ENCODE measurements at regions not wholly inside any gene's neighbourhood (a gene's known extent, or its start where the extent isn't known, plus 50 kb on each side); places are given as distances from the start of the nearest gene placed in this dataset.

DNA sequence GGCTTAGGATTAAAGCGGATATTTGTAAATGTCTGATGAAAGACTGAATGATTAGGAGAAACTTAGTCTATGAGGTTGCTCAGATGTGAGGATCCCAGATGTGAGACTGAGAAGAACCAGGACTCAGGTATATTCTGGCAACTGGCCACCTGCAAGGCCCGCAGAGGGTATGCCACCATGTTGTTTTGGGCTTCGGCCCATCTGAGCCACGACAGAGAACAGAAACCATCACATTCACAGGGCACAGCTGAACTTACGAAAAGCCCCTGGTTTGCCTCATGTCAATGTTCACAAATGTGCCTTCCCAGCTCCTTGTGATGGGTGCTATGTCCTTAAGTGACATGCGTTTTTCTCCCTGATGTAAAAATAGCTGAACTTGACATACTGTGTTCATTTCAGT lies 412.5 kb upstream of the RORA start:
- TF ChIP-seq, protein P1, sequence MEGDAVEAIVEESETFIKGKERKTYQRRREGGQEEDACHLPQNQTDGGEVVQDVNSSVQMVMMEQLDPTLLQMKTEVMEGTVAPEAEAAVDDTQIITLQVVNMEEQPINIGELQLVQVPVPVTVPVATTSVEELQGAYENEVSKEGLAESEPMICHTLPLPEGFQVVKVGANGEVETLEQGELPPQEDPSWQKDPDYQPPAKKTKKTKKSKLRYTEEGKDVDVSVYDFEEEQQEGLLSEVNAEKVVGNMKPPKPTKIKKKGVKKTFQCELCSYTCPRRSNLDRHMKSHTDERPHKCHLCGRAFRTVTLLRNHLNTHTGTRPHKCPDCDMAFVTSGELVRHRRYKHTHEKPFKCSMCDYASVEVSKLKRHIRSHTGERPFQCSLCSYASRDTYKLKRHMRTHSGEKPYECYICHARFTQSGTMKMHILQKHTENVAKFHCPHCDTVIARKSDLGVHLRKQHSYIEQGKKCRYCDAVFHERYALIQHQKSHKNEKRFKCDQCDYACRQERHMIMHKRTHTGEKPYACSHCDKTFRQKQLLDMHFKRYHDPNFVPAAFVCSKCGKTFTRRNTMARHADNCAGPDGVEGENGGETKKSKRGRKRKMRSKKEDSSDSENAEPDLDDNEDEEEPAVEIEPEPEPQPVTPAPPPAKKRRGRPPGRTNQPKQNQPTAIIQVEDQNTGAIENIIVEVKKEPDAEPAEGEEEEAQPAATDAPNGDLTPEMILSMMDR (IDR thresholded peaks at IDR 0.05) = no peak
- no peak for TF ChIP-seq POLR2A (IDR thresholded peaks at IDR 0.05)
